SK-N-MC (cell line): ENCODE measurements at regions not wholly inside any gene's neighbourhood (a gene's known extent, or its start where the extent isn't known, plus 50 kb on each side); places are given as distances from the start of the nearest gene placed in this dataset.

Source experiments
- EZH2 ChIP-seq: fragments of 200-600 bp; sonication (generic); IDR thresholded peaks from one replicate; pipeline ENCODE4 v1.6.1; 2017; ENCODE audit warnings: antibody characterized with exemption
- POLR2AphosphoS5 ChIP-seq: IDR thresholded peaks from 2 replicates; pipeline ENCODE4 v1.6.1; 2012; ENCODE audit warnings: mild to moderate bottlenecking, low read depth, low read length, borderline replicate concordance

DNA sequence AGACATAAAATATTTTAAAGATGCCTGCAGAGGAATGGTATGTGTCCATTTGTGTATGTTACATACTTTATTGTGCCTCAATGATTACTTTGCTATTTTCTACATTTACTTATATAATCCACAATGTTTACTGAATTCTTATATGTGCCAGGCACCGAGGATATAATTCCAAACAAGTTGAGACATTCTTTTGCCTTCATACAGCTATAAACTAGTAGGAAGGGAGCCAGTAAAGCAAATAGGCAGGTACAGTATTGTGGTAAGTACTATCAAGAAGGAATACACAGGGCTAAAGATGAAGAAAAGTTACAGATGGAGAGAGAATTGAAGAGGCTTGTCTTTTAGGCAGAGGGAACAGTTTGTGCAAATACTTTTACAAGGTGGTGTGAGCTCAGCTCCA, 131.6 kb downstream of the DISP1 start:
- TF ChIP-seq POLR2AphosphoS5 (no peak), EZH2 (no peak)
